T-helper 1 cell (primary cell): ENCODE measurements at regions not wholly inside any gene's neighbourhood (a gene's known extent, or its start where the extent isn't known, plus 50 kb on each side); places are given as distances from the start of the nearest gene placed in this dataset.
A peak's percentile ranks its signal among the peaks of the same experiment; 100 is the strongest.
"Not testable (repeated sequence)": the region's sequence is repeated elsewhere in the genome, so short reads cannot be mapped to it uniquely, and the experiment has no call there.

ENCODE experiments used
- DNase-seq, 5 donors: peaks; one replicate each; pipeline ENCODE4 v3.0.0-alpha.2; 2012 to 2020

DNA sequence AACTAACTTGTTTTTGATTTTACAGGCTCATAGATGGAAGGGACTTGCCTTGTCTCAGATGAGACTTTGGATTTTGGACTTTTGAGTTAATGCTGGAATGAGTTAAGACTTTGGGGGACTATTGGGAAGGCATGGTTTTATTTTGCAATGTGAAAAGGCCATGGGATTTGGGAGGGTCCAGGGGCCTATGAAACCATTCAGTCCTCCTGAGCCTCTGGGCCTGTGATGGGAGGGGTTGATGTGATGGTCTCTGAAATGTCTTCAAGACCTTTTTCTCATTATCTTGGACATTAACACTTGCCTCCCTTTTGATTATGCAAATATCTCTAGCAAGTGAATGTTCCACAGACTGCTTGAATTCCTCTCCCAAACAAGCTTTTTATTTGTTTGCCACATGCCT lies 346.0 kb upstream of the DIPK2B start:
- not testable (repeated sequence) for DNase-seq

DNA sequence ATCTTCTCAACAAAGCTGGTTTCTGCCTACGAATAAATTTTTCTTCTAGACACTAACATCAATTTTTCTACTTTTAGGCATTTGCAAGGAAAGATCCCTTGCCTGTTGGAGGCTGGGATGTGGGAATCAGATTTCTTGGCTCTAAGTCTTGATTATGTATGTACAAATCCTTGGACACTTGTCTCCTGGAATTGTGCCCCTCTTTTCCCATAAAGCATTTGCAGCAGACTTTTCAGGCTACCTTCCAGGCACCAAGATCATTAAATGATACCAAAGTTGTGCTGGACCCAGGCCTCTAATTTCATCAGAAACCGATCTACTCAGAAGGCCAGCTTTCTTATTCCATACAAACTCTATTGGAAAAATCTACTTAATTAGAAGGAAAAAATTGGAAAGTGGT lies 339.5 kb upstream of the DIPK2B start:
- DNase-seq = no peak

DNA sequence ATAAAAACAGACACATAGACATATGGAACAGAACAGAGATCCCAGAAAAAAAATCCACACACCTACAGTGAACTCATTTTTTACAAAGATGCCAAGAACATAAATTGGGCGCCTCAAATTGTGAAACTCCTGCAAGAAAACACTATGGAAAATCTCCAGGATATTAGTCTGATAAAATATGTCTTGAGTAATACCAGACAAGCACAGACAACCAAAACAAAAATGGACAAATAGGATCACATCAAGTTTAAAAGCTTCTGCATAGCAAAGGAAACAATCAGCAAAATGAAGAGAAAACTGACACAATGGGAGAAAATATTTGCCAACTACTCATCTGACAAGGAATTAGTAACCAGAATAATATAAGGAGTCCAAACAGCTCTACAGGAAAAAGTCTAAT lies 337.3 kb upstream of the DIPK2B start:
- DNase-seq = no peak

DNA sequence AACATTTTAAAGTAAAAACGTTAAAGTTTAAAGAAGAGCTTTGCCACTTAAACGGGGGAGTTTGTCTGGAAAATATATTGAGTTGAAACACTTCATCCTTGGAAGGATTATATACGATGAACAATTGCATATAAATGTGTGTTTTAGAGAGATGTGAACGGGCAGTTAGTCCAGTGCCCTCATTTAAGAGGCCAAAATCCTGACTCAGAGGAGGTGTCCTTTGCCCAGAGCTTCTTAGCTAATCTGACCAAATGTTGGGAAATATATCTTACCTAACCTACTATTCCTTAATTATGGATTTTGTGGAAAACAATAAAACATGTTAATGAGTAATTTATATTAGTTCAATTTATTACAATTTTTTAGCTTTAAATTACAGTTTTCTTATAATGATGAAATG lies 327.2 kb upstream of the DIPK2B start:
- DNase-seq = no peak

DNA sequence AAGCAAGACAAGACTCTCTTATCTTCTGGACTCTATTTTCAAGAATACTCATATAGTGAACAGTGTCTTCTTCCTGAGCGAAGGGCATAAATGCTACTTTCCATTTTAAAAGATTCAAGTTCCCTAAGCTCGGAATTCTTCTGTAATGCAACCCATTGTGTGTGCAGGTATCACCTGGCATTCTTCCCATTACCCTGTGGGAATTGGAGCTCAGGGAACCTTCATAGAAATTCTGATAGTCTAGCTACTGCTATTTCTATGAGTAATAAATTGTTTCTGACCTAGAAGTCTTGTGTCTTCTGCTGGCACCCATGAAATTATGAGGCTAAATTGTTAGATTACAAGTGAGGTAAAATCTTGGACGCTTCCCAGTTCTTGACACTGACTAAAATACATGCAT lies 324.1 kb upstream of the DIPK2B start:
- DNase-seq = no peak

DNA sequence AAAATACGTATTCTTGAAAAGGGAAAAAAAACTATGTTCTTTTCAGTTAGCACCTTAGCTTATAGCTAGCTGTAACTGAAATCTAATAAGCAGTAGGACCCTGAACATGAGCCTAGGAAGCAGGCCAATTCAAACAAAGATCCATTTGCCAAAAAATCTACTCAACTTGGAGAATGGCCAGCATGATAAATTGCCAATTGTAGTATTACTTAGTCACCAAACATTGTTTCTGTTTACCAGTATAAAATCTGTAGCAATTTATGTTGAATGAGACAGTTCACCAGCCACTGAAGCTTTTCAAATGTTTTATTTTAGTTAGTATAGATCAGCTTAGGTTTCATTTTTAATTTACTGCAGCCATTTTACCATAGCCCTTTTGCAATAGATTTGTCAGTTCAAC lies 323.6 kb upstream of the DIPK2B start:
- no peak for DNase-seq

DNA sequence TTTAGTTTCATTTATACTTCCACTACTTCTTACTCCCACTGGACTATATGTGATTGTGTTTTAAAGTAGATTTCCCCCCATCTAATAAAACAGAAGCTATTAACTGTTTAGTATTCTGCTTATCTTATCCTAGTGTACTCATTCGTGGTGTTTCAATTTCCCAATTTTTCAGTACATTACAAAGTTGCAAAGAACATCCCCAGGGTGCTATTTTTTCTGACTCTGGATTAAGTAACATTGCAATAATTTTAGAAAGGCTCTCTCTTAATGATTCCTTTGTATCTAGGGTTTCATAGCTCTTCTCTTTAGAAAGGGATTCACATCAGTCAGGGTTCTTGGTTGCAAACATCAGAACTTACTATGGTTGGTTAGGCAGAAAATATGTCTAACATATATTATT lies 317.9 kb upstream of the DIPK2B start:
- DNase-seq = no peak

DNA sequence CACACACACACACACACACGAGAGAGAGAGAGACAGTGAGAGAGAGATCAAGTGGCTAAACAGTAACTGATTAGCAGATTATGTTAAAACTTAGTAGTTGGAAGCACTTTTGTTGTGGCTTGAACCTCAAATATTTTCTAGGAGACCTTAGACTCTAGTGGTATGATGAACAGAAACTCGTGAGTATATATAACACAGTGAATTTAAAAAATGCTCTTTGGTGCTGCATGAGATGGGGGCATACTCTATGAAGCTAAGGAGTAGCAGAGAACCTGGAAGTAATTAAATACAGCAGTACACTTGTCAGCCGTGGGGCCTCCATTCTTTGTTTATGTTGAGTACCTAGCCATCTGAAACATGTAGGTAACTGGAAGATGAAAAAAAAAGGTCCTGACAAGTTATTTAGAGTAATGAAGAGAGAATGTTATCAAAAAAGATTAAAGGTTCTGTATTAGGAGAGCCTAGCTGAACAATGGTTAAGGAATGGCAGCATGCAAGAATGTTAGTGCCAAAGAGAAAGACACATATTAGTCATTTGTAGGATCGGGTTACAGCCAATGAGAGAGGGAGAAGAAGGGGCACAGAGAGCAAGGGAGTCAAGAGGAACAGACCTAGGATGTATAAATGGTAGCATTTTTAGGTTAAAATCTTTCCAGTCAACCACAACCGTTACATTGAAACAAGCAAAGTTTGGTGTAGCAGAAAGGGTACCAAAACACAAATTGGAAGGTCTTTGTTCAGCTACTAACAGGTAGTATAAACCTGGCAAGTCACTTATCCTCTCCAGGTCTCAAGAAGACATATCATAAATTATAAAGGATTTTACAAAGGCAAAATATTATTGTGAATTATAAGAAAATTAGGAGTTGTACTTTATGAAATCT lies 316.7 kb upstream of the DIPK2B start:
- DNase-seq = no peak

DNA sequence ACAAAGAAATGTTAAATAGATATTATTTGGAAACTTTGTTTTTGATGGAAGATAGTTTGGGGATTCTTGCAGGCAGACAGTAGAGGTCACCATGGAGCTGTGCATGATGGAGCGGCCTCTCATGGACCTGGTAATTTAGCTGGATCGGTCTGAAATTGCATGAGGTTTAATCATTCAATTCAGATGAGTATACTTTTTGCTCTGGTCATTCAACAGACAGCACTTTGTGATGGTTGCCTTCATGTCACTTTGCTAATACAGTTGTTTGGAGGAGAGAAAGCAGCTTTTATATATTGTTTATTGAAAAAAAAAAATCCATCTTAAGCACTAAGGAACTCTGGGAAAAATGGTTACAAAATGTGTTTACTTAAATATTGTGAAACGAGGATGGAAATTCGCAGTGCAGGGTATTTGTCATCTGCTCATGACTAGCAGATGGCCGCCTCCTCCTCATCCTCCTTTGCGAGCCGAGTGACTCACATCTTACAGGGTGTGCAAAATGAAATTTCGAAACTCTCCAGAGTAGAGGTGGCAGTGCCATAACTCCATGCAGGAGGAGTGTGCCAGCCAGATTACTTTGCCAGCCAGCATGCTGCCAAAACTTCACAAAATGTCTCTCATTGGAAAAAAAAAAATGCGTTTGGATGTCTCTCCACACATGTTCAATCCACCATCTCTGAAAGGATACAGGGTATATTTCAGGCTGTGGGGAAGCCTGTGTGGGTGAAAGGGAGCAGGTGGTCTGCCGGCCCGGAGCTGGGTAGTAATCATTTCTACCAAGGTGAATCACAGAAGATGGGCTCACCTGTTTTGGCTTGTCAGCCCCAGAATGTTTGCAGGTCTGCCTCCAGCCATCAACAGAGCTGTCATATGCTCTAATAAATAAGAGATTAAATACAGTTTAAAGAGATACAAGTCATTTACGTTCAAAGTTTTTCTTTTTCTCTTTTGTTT lies 314.9 kb upstream of the DIPK2B start:
- peak in 3 of 5 donors; percentile 13 to 42 (median 19) for DNase-seq

DNA sequence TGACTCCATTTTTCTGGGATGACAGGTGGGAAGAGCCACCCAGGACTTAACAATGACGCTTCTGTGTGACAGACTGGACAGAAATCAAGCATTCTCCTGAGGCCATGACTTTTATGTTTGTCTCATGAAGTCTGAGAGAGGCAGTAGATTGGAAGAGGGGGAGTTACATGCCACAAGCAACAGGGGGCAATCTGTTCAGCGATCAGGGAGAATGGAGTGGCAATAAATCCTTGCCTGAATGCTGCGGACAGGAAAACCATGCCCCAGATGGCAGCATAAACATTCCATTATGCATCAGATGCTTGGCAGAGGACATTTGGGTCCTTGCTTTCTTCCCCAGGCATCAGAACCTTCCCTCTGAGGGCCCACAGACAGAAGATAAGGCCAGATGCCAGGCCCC lies 312.4 kb upstream of the DIPK2B start:
- DNase-seq = no peak

DNA sequence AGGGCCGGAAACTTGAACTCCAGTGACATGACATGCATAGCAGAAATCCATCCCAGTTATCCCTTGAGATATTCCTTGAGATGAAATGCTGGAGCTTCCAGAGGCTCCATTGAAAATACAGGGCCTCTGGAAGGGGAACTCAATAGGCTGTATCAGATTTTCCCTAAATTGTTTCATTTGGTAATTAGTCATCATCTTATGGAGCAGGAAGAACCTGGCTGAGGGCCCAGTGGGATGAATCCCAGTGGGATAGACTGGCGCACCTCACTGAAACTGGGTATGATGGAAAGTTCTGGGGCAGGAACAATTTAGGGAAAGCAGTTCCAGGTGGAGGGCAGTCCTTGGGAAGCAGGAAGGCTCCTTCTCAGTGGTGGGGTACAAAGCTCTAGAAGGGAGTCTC lies 307.8 kb upstream of the DIPK2B start:
- DNase-seq = no peak

DNA sequence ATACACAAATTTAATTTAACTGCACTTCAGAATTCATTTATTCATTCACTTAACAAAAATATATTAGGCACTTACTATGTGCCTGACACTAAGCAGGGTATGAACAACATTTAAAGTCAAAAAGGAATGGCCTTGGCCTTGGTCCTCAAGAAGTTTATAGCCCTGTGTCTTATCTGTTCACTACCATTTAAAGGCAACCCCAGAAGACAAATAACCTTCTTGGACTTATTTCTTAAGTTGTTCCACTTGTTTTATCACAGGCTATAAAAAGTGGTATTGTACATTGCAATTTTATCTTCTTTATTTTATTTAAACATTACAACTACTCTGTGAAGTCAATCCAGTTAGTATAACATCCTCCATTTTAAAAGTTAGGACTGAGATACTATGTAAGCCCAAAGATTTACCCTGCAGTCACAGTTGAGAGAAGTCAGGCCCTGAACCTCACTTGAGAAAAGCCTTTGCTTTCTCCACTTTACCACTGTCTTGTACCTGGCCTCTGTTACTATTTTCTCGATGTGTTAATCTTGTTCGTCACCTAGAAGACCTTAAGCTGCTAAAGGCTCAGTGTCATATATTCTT lies 305.6 kb upstream of the DIPK2B start:
- no peak for DNase-seq

DNA sequence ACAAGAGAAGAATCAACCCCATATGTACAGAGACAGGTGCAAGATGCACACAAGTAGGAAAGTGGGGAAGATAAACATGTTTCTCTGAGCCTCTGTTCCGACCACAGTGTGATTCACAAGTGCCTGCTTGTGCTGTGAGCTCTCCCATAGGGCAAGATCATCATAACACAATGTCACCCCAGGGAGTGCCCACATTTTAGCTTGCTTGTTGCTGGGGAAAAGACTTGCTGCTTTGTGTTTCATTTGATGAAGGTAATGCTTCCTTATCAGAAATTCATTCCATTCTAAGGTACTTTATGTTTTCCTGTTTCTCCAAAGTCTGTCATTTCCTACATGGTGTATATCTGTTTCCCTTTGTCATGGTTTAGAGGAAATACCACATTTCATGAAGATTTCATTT lies 304.5 kb upstream of the DIPK2B start:
- DNase-seq = no peak

DNA sequence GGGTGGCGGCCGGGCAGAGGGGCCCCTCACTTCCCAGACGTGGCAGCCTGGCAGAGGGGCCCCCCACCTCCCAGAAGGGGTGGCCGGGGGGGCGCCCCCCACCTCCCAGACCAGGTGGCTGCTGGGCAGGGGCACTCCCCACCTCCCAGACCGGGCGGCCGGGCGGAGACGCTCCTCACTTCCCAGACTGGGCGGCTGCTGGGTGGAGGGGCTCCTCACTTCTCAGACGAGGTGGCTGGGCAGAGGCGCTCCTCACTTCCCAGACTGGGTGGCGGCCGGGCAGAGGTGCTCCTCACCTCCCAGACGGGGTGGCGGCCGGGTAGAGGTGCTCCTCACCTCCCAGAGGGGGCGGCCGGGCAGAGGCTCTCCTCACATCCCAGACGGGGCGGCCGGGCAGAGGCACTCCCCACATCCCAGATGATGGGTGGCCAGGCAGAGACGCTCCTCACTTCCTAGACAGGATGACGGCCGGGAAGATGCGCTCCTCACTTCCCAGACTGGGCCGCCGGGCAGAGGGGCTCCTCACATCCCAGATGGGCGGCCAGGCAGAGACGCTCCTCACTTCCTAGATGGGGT lies 303.2 kb upstream of the DIPK2B start:
- DNase-seq = not testable (repeated sequence)

DNA sequence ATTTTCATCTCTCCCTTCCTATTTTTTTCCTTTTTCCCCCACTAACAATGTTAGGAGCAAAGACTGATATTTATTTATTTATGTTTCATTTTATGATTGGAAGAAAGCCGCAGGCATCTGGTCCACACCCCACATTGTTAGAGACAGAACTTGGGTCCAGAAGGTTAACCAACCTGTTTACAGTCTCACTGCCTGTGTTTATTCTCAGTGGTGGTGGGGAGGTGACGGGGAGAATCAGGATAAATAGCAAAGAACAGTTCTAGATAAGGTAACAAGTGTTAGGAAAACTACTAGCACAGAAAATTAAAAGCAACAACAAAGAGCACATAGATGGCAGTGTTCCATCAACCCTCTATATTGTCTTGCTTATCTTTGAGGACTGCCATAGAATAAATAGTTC lies 301.7 kb upstream of the DIPK2B start:
- no peak for DNase-seq

DNA sequence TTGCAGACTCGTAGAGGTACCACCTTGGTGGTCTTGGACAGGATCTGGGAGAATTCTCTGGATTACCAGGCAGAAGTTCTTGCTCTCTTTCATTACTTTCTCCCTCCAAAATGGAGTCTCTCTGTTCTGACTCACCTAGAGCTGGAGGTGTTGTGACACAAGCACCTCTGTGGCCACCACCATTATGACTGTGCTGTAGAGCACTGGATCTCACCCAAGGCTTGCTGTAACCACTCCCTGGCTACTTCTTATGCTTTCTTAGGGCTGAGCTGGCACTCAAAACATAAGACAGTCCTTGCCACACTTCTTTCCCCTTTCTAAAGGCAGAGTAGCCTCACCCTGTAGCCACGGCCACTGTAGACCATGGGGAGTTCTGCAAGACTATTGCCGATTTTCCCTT lies 296.6 kb upstream of the DIPK2B start:
- DNase-seq = no peak

DNA sequence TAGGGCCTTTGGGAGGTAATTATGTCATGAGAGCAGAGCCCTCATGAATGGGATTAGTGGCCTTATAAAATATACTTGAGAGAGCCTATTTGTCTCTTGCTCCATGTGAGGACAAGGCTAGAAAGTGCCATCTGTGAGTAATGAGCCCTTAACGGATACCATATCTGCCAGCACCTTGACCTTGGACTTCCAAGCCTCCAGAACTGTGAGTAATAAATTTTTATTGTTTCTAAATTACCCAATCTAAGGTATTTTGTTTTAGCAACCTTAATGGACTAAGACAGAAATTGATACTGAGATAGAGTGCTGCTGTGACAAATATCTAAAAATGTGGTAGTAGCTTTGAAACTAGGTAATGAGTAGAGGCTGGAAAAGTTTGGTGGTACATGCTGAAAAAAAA lies 285.0 kb upstream of the DIPK2B start:
- DNase-seq = no peak

DNA sequence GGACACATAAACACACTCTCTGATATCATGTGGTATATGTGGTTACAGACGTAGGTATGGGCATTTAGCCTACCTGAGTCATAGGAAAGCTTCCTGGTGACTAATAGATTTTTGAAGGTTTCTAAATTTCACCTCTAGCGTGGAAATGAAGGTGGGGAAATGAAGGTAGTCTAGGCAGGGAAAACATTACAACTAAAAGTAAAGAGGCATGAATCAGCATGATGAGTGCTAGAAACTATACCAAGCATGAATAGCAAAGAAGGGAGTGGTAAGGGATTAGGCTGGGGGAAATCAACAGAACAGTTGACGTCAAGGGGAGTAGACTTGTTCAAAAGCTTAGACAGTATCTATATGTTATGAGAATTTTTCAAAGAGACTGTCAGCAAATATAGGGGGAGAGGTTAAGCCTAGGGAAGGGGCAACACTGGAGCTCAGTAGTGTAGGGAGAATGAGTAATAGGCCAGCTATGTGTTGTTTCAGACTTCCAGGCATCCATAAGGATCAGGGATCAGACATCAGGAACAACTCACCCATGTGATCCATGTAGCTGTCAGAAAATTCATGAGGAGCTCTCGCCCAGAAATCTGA lies 279.3 kb upstream of the DIPK2B start:
- no peak for DNase-seq

DNA sequence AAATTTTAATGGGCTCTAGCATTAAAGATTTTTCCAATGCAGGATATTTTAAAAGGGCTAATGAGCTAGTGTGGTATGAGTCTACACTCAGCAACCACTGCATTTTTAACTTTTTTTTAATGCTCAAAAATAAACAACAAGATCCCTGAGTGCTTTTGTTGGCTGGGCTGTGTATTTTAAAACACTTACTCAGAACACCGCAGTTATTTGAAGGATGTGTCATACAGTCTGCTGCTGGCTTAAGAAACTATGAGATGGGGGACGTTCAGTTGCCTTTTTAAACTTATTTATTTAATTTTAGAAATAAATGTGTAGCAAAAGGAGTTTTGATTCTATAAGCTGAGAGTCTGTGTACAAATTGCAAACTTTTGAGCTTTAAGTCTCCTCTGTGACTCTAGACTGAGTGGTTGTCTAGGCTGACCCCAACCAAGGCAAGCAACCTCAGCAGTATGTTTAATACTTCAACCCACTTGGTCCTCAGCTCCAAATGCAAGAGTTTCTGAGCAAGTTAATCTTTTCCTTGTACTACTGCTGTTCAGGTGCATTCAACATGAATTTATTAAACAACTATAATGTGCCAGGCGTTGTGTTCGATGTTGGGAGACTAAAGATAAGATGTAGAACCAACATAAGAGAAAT lies 278.6 kb upstream of the DIPK2B start:
- no peak for DNase-seq

DNA sequence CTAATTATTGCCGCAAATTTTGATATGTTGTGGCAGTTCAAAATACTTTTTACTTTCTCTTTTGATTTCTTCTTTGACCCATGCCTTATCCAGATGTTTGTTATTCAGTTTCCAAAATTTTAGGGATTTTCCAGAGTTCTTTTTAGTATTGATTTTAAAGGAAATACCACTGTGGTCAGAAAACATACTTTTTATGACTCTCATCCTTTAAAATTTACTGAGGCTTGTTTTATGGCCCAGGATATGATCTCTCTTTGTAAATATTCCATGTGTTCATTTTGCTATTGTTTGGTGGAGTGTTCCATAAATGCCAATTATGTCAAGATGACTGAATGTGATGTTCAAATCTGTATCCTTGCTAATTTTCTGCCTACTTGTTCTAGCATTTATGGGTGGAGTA lies 272.3 kb upstream of the DIPK2B start:
- DNase-seq = no peak

DNA sequence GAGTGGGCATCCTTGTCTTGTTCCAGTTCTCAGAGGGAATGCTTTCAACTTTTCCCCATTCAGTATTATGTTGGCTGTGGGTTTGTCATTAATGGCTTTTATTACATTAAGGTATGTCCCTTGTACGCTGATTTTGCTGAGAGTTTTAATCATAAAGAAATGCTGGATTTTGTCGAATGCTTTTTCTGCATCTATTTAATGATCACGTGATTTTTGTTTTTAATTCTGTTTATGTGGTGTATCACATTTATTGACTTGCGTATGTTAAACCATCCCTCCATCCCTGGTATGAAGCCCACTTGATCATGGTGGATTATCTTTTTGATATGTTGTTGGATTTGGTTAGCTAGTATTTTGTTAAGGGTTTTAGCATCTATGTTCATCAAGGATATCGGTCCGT lies 266.9 kb upstream of the DIPK2B start:
- DNase-seq = not testable (repeated sequence)

DNA sequence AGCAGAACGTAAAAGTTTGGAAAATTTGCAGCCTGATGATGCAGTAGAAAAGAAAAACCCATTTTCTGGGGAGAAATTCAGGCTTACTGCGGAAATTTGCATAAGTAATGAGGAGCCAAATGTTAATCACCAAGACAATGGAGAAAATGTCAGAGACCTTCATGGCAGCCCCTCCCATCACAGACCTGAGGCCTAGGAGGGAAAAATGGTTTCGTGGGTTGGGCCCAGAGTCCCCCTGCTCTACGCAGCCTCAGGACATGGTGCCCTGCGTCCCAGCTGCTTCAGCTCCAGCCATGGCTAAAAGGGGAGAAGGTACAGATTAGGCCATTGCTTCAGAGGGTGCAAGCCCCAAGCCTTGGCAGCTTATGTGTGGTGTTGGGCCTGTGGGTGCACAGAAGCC lies 255.1 kb upstream of the DIPK2B start:
- not testable (repeated sequence) for DNase-seq
